ENCODE measurements at regions not wholly inside any gene's neighbourhood (a gene's known extent, or its start where the extent isn't known, plus 50 kb on each side); places are given as distances from the start of the nearest gene placed in this dataset.

GRCh38 chr7:10804770-10805169, 168.9 kb upstream of the PHF14 start:
- DNase-seq: no peak

- no peak for DNase-seq
These were observed 158.1 kb upstream of the PHF14 start for GRCh38 chr7:10815546-10815945.

DNA sequence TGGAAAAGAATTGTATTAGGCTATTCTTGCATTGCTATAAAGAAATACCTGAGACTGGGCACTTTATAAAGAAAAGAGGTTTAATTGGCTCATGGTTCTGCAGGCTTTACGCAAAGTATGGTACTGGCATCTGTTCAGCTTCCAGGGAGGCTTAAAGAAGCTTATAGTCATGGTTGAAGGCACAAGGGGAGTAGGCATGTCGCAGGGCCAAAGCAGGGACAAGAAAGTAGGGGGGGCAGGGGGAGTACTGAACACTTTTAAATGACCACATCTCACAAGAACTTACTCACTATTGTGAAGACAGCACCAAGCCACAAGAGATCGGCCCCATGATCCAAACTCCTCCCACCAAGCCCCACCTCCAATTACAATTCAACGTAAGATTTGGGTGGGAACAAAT, 152.5 kb upstream of the PHF14 start:
- DNase-seq: no peak

GRCh38 chr7:10824154-10824553, 149.5 kb upstream of the PHF14 start:
- no peak for DNase-seq

DNA sequence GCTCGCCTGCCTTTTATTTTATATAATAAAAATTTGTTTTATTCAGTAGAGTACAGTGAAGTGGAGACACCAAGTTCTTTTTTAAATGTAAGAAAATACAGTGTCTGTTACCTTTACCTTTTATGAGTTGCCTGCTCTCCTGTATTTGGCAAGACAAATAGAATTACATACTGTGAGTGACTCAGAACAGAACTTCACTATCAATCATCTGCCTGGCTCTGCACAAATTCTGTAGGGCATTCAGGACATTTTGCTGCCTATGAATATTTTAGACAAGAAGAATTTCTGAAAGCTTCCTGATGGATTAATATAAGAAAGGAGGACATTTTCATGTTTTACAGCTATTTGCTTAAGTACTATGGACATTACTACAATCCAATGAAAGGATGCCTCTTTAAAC, 135.4 kb upstream of the PHF14 start:
- no peak for DNase-seq

DNA sequence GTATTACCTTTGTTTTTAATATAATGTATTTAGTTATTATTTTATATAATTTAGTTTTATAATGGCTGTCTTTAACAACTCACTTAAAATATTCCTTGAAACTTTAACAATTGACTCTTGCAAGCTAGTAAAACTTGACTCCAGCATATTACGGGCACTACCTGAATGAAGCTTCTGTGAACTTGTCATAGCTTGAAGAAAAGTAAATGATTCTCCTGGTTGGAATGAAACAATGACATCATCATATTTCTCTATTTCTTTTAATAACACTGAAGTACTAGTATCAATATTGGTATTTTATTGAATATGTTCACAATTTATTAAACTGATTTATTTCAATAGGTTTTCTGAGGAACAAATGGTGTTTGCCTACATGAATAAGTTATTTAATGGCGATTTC, 128.4 kb upstream of the PHF14 start:
- DNase-seq: no peak

GRCh38 chr7:10855583-10855982, 118.1 kb upstream of the PHF14 start:
- DNase-seq: no peak

DNA sequence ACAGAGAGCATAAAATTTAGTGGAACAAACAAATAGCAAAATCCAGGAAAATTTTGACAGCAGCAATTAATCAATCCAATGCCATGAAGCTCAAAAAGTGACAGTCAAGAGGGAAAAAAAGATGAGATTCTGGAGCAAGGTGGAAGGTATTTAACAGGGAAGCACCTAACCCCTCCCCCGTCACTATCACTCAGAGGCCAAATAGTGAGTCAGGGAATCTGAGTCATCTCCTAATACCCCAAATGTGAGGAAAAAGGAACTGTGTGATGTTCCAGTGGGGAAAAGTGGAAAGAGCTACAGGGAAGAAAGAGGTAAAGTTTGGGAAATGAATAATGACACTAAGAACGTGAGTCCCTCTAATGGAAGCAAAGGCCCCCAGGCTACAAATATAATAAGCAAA, 113.2 kb upstream of the PHF14 start:
- no peak for DNase-seq

DNA sequence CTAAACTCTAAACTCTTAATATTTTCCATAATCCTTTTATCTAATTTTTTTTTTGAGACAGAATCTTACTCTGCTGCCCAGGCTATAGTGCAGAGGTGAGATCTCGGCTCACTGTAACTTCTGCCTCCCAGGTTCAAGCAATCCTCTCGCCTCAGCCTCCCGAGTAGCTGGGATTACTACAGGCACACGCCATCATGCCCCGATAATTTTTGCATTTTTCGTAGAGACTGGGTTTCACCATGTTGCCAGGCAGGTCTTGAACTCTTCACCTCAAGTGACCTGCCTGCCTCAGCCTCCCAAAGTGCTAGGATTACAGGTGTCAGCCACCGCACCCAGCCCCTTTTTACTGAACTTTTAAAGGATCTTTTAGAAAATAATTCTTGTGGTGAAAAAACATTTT, 110.2 kb upstream of the PHF14 start:
- no peak for DNase-seq

GRCh38 chr7:10874666-10875065, 99.0 kb upstream of the PHF14 start:
- DNase-seq: no peak

DNA sequence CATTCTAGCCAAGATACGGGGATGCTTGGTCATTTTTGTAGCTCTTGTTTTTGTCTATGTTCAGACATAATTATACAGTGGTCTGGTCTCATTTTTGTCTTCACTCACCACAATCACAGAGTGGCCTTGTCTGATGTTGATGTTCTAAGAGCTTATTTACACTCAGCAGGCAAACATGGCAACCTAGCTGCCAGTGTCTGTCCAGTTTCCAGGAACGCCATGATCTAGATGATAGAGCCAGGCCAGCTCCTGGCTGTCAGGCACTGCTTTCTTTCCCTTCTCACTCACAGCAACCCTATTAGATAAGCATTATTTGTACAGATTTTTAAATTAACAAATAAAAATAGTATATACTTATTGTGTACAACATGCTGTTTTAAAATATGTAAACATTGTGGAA, 98.6 kb upstream of the PHF14 start:
- no peak for DNase-seq

- no peak for DNase-seq
These were observed 84.8 kb upstream of the PHF14 start for GRCh38 chr7:10888861-10889260.

DNA sequence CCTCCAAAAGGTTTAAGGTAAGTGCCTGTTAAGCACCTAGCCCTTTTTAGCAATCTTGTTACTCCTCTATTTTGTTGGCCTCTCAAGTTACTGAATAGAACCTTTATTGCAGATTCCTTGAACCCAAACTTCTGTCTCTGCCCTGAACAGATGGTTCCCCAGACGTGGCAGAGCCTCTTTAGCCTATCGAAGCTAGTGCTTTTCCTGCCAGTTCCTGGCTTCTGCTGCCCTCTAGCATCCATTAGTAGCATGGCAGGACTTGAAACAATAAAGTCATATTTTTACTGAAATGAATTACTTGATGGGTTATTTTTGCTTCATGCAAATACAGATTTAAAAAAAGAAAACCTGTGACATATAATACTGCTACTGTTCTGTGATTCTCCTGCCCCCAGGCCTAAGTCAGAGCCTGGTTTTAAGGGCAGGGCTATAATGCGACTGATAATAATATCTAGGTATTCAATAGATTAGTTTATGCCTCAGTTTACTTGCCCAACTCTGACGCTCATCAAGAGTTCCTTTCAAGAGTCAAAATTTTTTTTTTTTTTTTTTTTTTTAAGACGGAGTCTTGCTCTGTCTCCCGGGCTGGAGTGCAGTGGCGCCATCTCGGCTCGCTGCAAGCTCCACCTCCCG, 84.3 kb upstream of the PHF14 start:
- DNase-seq: peak; percentile 60 to 62

DNA sequence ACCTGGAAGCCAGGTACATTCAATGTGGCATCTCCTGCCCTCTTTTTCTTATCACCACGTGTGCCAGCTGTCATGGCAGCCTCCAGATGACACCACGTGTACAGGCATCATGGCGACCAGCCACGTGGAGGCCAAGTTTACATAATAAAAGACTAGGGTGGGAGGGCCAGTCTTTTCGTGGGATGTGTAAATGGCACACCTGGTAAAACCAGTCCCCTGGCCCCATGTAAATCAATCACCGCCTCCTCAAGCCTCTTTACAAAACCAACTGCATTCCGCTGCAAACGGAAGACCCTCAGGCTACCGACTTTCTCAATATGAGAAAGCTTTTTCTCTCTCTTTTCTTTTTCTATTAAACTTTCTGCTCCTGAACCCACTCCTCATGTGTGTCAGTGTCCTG, 65.1 kb upstream of the PHF14 start:
- DNase-seq: no peak

GRCh38 chr7:10910447-10910846, 63.2 kb upstream of the PHF14 start:
- DNase-seq: no peak

DNA sequence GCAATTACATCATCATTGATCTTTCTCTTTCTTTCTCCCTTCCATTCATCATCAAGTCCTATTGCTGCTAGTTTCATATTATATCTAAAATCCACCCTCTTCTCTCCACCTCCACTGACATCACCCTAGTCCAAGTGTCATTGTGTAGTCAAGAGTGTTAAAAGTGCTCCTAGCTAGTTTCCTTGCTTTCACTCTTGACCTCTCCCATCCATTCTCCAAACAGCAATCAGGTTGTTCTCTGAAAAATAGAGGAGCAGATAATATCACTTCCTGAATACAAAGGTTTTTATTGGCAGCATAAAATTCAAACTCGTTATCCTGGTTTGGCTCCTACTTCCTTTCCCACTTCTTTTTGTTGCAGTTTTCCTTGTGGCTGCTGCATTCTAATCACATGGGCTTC, 61.6 kb upstream of the PHF14 start:
- DNase-seq: no peak

- no peak for DNase-seq
These were observed 60.2 kb upstream of the PHF14 start for GRCh38 chr7:10913457-10913856.

DNA sequence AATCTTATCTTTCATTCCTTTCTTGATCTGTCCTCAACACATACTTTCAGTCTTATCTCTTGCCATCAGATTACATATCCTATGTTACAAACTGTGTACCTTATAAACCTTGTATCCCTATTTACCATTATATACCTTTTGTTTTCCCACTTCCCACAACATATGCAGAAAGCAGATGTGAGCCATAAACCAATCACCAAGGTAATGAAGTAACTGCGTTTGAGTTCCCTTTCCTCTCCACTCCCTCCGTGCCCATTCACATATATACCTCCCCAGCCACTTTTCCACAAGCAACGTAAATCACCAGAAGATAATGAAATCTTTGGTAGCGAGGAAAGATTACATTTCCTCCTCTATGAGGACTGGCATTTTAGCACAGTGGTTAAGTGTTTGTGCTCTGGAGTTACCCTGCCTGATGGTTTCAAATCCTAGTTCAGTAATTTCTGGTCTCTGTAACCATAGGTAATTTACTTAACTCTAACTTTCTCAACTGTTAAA, 55.5 kb upstream of the PHF14 start:
- DNase-seq: no peak

DNA sequence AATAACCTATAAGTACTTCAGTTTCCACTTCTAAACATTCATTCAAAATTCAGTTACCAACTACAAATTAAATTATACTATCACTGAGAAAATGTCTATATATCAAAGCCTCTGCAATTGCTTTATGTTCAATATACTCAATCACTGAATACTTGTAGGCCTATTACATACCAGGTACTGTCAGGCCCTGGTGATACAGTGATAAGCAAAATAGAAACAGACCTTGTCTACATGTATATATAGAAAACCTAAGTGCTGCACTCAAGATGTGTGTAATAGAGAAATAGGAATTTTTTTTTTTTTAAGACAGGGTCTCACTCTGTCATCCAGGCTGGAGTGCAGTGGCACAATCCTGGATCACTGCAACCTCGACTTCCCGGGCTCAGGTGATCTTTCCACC, 53.7 kb upstream of the PHF14 start:
- DNase-seq: no peak
